Inferior parietal cortex (tissue), 1 donor: ENCODE measurements at regions not wholly inside any gene's neighbourhood (a gene's known extent, or its start where the extent isn't known, plus 50 kb on each side); places are given as distances from the start of the nearest gene placed in this dataset.

ENCODE experiments used
- DNase-seq: peaks from one replicate; pipeline ENCODE4 v3.0.0-alpha.2; 2016; ENCODE audit errors: extremely low spot score

- no peak for DNase-seq
Observed at GRCh38 chr11:120034176-120034875, 103.6 kb downstream of the TRIM29 start.

- DNase-seq = no peak
Observed at GRCh38 chr11:120032766-120033390, 105.0 kb downstream of the TRIM29 start.

- DNase-seq = peak; percentile 58
Observed at GRCh38 chr11:120031612-120032600, 106.0 kb downstream of the TRIM29 start.

- DNase-seq = no peak
Observed at GRCh38 chr11:120031156-120031555, 106.8 kb downstream of the TRIM29 start.

- no peak for DNase-seq
Observed at GRCh38 chr11:120030411-120030810, 107.5 kb downstream of the TRIM29 start.

- no peak for DNase-seq
Observed at GRCh38 chr11:120029321-120029720, 108.6 kb downstream of the TRIM29 start.

- no peak for DNase-seq
Observed at GRCh38 chr11:120028897-120029258, 109.0 kb downstream of the TRIM29 start.

- DNase-seq = no peak
Observed at GRCh38 chr11:120028181-120028896, 109.6 kb downstream of the TRIM29 start.

- DNase-seq = no peak
Observed at GRCh38 chr11:120027546-120028180, 110.2 kb downstream of the TRIM29 start.

GRCh38 chr11:120025606-120026335 lies 112.1 kb downstream of the TRIM29 start:
- DNase-seq = no peak

- DNase-seq = no peak
Observed at GRCh38 chr11:120024586-120024985, 113.3 kb downstream of the TRIM29 start.

GRCh38 chr11:120024046-120024445 lies 113.9 kb downstream of the TRIM29 start:
- no peak for DNase-seq

- DNase-seq = no peak
Observed at GRCh38 chr11:120023551-120023950, 114.4 kb downstream of the TRIM29 start.

GRCh38 chr11:120023120-120023519 lies 114.8 kb downstream of the TRIM29 start:
- DNase-seq = no peak

- DNase-seq = no peak
Observed at GRCh38 chr11:120022617-120023016, 115.3 kb downstream of the TRIM29 start.

- no peak for DNase-seq
Observed at GRCh38 chr11:120021978-120022377, 115.9 kb downstream of the TRIM29 start.

- DNase-seq = no peak
Observed at GRCh38 chr11:120021391-120021953, 116.4 kb downstream of the TRIM29 start.

- DNase-seq = no peak
Observed at GRCh38 chr11:120020981-120021380, 116.9 kb downstream of the TRIM29 start.

GRCh38 chr11:120020486-120020885 lies 117.4 kb downstream of the TRIM29 start:
- no peak for DNase-seq

- no peak for DNase-seq
Observed at GRCh38 chr11:120019191-120019590, 118.7 kb downstream of the TRIM29 start.
